Umbilical cord (tissue), 1 donor: ENCODE measurements at regions not wholly inside any gene's neighbourhood (a gene's known extent, or its start where the extent isn't known, plus 50 kb on each side); places are given as distances from the start of the nearest gene placed in this dataset.

ENCODE experiments used
- DNase-seq: peaks from one replicate; pipeline ENCODE4 v3.0.0-alpha.2; 2015; ENCODE audit warnings: low spot score

- peak; percentile 47 for DNase-seq
These were observed 142.2 kb downstream of the ABCA8 start for GRCh38 chr17:68812876-68813584.

GRCh38 chr17:68809148-68809547, 146.0 kb downstream of the ABCA8 start:
- no peak for DNase-seq

- DNase-seq = no peak
These were observed 147.0 kb downstream of the ABCA8 start for GRCh38 chr17:68807998-68808772.

- no peak for DNase-seq
These were observed 149.6 kb downstream of the ABCA8 start for GRCh38 chr17:68805609-68806008.

GRCh38 chr17:68804777-68805520, 150.2 kb downstream of the ABCA8 start:
- no peak for DNase-seq

- no peak for DNase-seq
These were observed 151.8 kb downstream of the ABCA8 start for GRCh38 chr17:68803164-68803929.

GRCh38 chr17:68801335-68802247, 153.6 kb downstream of the ABCA8 start:
- no peak for DNase-seq

- DNase-seq = no peak
These were observed 154.4 kb downstream of the ABCA8 start for GRCh38 chr17:68800751-68801150.

GRCh38 chr17:68794636-68795434, 160.4 kb downstream of the ABCA8 start:
- DNase-seq = peak; percentile 63

GRCh38 chr17:68792873-68793272, 162.3 kb downstream of the ABCA8 start:
- DNase-seq = no peak

- DNase-seq = no peak
These were observed 163.0 kb downstream of the ABCA8 start for GRCh38 chr17:68792042-68792685.

- no peak for DNase-seq
These were observed 164.3 kb downstream of the ABCA8 start for GRCh38 chr17:68790931-68791330.

GRCh38 chr17:68790492-68790891, 164.7 kb downstream of the ABCA8 start:
- no peak for DNase-seq

GRCh38 chr17:68789203-68789962, 165.8 kb downstream of the ABCA8 start:
- no peak for DNase-seq

GRCh38 chr17:68785565-68786486, 169.4 kb downstream of the ABCA8 start:
- DNase-seq = no peak

- no peak for DNase-seq
These were observed 170.8 kb downstream of the ABCA8 start for GRCh38 chr17:68784431-68784830.

GRCh38 chr17:68783861-68784260, 171.3 kb downstream of the ABCA8 start:
- no peak for DNase-seq
